ENCODE measurements at regions not wholly inside any gene's neighbourhood (a gene's known extent, or its start where the extent isn't known, plus 50 kb on each side); places are given as distances from the start of the nearest gene placed in this dataset.

DNA sequence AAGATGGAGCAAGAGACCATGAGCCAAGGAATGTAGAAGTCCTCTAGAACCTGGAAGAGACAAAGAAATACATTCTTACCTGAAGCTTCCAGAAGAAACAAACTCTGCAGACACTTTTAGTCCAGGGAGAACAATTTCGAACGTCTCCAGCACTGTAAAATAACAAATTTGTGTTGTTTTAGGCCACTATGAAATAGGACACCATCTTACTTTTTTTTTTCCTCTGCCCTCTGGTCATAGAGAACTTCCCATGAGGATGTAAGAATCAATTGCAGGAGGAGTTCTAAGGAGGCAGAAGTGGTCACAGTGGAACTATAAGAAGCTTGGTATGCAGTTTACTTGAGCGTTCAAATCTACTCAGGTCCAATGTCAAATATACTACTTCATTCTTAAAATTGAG, 1295.9 kb downstream of the ZPLD1 start:
- TF ChIP-seq, protein P1, sequence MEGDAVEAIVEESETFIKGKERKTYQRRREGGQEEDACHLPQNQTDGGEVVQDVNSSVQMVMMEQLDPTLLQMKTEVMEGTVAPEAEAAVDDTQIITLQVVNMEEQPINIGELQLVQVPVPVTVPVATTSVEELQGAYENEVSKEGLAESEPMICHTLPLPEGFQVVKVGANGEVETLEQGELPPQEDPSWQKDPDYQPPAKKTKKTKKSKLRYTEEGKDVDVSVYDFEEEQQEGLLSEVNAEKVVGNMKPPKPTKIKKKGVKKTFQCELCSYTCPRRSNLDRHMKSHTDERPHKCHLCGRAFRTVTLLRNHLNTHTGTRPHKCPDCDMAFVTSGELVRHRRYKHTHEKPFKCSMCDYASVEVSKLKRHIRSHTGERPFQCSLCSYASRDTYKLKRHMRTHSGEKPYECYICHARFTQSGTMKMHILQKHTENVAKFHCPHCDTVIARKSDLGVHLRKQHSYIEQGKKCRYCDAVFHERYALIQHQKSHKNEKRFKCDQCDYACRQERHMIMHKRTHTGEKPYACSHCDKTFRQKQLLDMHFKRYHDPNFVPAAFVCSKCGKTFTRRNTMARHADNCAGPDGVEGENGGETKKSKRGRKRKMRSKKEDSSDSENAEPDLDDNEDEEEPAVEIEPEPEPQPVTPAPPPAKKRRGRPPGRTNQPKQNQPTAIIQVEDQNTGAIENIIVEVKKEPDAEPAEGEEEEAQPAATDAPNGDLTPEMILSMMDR (IDR thresholded peaks at IDR 0.05) = no peak
- TF ChIP-seq POLR2A (IDR thresholded peaks at IDR 0.05) = no peak
